SK-N-SH (cell line): ENCODE measurements at regions not wholly inside any gene's neighbourhood (a gene's known extent, or its start where the extent isn't known, plus 50 kb on each side); places are given as distances from the start of the nearest gene placed in this dataset.

Experiments
- CTCF ChIA-PET: fragments of 300-600, 350-600 bp; formaldehyde crosslinking; extraction: SDS; loops from one replicate; lab custom pipeline; 2021; lab: Yijun Ruan, JAX
- POLR2A ChIA-PET: fragments of 350-600 bp; sonication (Branson Sonifier 250); formaldehyde crosslinking; extraction: SDS; loops from one replicate; lab custom pipeline; 2020; ENCODE audit warnings: antibody characterized with exemption, inconsistent platforms; lab: Yijun Ruan, JAX
- DNase-seq: peaks from one replicate; pipeline ENCODE4 v3.0.0; 2012
- H2AFZ ChIP-seq: fragments of 200-600 bp; sonication (generic); 2 replicates; pipeline ENCODE4 v1.8.1; 2016; ENCODE audit warnings: antibody characterized with exemption, mild to moderate bottlenecking, low read depth
- H3F3A ChIP-seq: fragments of 200-600 bp; sonication (generic); replicated peaks from 2 replicates; pipeline ENCODE3; 2016; ENCODE audit warnings: antibody characterized with exemption, mild to moderate bottlenecking; ENCODE audit not compliant: insufficient read depth
- H3K27ac ChIP-seq, 2 experiments: fragments of 200-500 bp in 1 of 2; fragments of 200-600 bp in 1 of 2; sonication (Bioruptor generic) in 1 of 2; sonication (generic), shearing (Covaris generic) in 1 of 2; 2 replicates each; pipeline versions ENCODE4 v1.5.1 to v1.6.1; 2014 to 2016; ENCODE audit warnings: low read depth in 2 of 2, inconsistent platforms in 1 of 2, low read length in 1 of 2, mild to moderate bottlenecking in 1 of 2, mixed read lengths in 1 of 2
- H3K27me3 ChIP-seq: fragments of 200-600 bp; sonication (generic), shearing (Covaris generic); 2 replicates; pipeline ENCODE4 v1.6.1; 2016; ENCODE audit warnings: mixed run types; ENCODE audit not compliant: insufficient read depth
- H3K36me3 ChIP-seq, 2 experiments: fragments of 200-500 bp in 1 of 2; fragments of 200-600 bp in 1 of 2; sonication (Bioruptor generic) in 1 of 2; sonication (generic) in 1 of 2; replicated peaks in 1 of 2; 2 replicates each; pipeline versions ENCODE3 to v1.5.1; 2014 to 2016; ENCODE audit warnings: low read length in 1 of 2, mild to moderate bottlenecking in 1 of 2; ENCODE audit not compliant: insufficient read depth in 2 of 2, control insufficient read depth in 1 of 2
- H3K4me1 ChIP-seq, 2 experiments: fragments of 200-500 bp in 1 of 2; fragments of 200-600 bp in 1 of 2; sonication (Bioruptor generic) in 1 of 2; sonication (generic), shearing (Covaris generic) in 1 of 2; 2 replicates each; pipeline versions ENCODE4 v1.5.1 to v1.6.1; 2014 to 2016; ENCODE audit warnings: low read depth in 1 of 2, low read length in 1 of 2, mixed run types in 1 of 2; ENCODE audit not compliant: insufficient read depth in 2 of 2, control insufficient read depth in 1 of 2
- H3K4me2 ChIP-seq: fragments of 200-600 bp; sonication (generic), shearing (Covaris generic); 2 replicates; pipeline ENCODE4 v1.6.1; 2017; ENCODE audit warnings: mixed run types
- H3K4me3 ChIP-seq, 2 experiments: fragments of 200-500 bp in 1 of 2; fragments of 200-600 bp in 1 of 2; sonication (Bioruptor generic) in 1 of 2; sonication (generic), shearing (Covaris generic) in 1 of 2; 2 replicates each; pipeline versions ENCODE4 v1.5.1 to v1.8.1; 2014 to 2016; ENCODE audit warnings: low read depth in 2 of 2, inconsistent platforms in 1 of 2, low read length in 1 of 2, mild to moderate bottlenecking in 1 of 2, mixed read lengths in 1 of 2, moderate library complexity in 1 of 2
- H3K79me2 ChIP-seq: fragments of 200-600 bp; sonication (generic); 2 replicates; pipeline ENCODE4 v1.8.1; 2017; ENCODE audit warnings: mild to moderate bottlenecking; ENCODE audit not compliant: insufficient read depth
- H3K9ac ChIP-seq: fragments of 200-600 bp; sonication (generic); 2 replicates; pipeline ENCODE4 v1.6.1; 2017; ENCODE audit warnings: mixed run types
- H3K9me2 ChIP-seq: fragments of 200-600 bp; sonication (generic); 2 replicates; pipeline ENCODE4 v1.6.1; 2017; ENCODE audit warnings: mixed run types
- H3K9me3 ChIP-seq: fragments of 200-600 bp; sonication (generic); 2 replicates; pipeline ENCODE4 v1.6.1; 2017; ENCODE audit warnings: mixed run types, mild to moderate bottlenecking, moderate library complexity
- H4K20me1 ChIP-seq: fragments of 200-600 bp; sonication (generic); 2 replicates; pipeline ENCODE4 v1.6.1; 2017; ENCODE audit warnings: mild to moderate bottlenecking, mixed run types; ENCODE audit not compliant: insufficient read depth
- CHD2 ChIP-seq: fragments of 150-350 bp; IDR thresholded peaks from 2 replicates; pipeline ENCODE4 v1.6.1; 2018; ENCODE audit warnings: low read length; ENCODE audit not compliant: partially characterized antibody
- NFIC ChIP-seq: IDR thresholded peaks from 2 replicates; pipeline ENCODE4 v1.4.0; 2012; ENCODE audit warnings: borderline replicate concordance
- POLR2AphosphoS5 ChIP-seq: IDR thresholded peaks from 2 replicates; pipeline ENCODE4 v1.6.1; 2012; ENCODE audit warnings: low read depth, low read length
- RAD21 ChIP-seq: IDR thresholded peaks from 2 replicates; pipeline ENCODE4 v1.6.1; 2012; ENCODE audit warnings: mild to moderate bottlenecking, low read length
- RCOR1 ChIP-seq: fragments of 150-350 bp; IDR thresholded peaks from 2 replicates; pipeline ENCODE4 v1.6.1; 2017; ENCODE audit warnings: antibody characterized with exemption, low read length
- RXRA ChIP-seq: IDR thresholded peaks from 2 replicates; pipeline ENCODE4 v1.4.0; 2012; ENCODE audit warnings: low read depth, mild to moderate bottlenecking, borderline replicate concordance
- TAF1 ChIP-seq: IDR thresholded peaks from 2 replicates; pipeline ENCODE4 v1.6.1; 2012; ENCODE audit warnings: low read depth, mild to moderate bottlenecking, low read length, moderate library complexity, borderline replicate concordance
- WGBS: methylation state at CpG from one replicate; pipeline ENCODE4 v1.1.6; 2017; ENCODE audit warnings: low lambda C conversion rate; 5-methylcytosine and 5-hydroxymethylcytosine counted together
- TF ChIP-seq, protein P1 (sequence below): IDR thresholded peaks from 2 replicates; pipeline ENCODE4 v1.6.1; 2012; ENCODE audit warnings: mild to moderate bottlenecking, low read depth, low read length, moderate library complexity
- TF ChIP-seq, protein P2 (sequence below): IDR thresholded peaks from 2 replicates; pipeline ENCODE4 v1.4.0; 2012; ENCODE audit warnings: low read depth, borderline replicate concordance
- TF ChIP-seq, protein P3 (sequence below): fragments of 200-600 bp; sonication (generic); IDR thresholded peaks from 2 replicates; pipeline ENCODE4 v1.6.1; 2017; ENCODE audit warnings: antibody characterized with exemption, mild to moderate bottlenecking, moderate library complexity
- TF ChIP-seq, protein P4 (sequence below): fragments of 150-350 bp; IDR thresholded peaks from 2 replicates; pipeline ENCODE4 v1.6.1; 2017; ENCODE audit warnings: antibody characterized with exemption, low read length, low read depth, borderline replicate concordance

DNA sequence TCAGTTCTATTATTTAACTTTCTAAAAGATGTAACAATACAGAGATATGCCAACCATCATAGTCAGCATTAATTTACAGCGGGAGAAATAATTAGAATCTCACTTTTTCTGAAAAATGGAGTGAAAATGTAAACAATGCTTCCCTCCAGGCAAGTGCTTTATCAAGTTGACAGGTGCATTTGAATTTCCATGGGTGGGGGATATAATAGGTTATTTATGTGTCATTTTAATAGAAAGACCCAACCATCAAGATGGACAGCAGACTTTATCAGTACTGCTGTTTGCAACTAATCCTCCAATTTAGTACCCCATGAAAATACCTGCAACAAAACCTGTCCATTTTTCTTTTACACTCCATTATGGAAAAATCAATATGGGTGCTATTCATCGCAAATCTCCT lies 780.1 kb downstream of the TFAP2A start:
- H2AFZ ChIP-seq = no peak overlapping the region
- H3K27ac ChIP-seq = no peak overlapping the region
- H4K20me1 ChIP-seq = no peaks in the 10 kb centered on the region
- no peaks in the 10 kb centered on the region for H3K79me2 ChIP-seq
- TF ChIP-seq, protein P1, sequence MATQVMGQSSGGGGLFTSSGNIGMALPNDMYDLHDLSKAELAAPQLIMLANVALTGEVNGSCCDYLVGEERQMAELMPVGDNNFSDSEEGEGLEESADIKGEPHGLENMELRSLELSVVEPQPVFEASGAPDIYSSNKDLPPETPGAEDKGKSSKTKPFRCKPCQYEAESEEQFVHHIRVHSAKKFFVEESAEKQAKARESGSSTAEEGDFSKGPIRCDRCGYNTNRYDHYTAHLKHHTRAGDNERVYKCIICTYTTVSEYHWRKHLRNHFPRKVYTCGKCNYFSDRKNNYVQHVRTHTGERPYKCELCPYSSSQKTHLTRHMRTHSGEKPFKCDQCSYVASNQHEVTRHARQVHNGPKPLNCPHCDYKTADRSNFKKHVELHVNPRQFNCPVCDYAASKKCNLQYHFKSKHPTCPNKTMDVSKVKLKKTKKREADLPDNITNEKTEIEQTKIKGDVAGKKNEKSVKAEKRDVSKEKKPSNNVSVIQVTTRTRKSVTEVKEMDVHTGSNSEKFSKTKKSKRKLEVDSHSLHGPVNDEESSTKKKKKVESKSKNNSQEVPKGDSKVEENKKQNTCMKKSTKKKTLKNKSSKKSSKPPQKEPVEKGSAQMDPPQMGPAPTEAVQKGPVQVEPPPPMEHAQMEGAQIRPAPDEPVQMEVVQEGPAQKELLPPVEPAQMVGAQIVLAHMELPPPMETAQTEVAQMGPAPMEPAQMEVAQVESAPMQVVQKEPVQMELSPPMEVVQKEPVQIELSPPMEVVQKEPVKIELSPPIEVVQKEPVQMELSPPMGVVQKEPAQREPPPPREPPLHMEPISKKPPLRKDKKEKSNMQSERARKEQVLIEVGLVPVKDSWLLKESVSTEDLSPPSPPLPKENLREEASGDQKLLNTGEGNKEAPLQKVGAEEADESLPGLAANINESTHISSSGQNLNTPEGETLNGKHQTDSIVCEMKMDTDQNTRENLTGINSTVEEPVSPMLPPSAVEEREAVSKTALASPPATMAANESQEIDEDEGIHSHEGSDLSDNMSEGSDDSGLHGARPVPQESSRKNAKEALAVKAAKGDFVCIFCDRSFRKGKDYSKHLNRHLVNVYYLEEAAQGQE = no peak
- TF ChIP-seq, protein P2, sequence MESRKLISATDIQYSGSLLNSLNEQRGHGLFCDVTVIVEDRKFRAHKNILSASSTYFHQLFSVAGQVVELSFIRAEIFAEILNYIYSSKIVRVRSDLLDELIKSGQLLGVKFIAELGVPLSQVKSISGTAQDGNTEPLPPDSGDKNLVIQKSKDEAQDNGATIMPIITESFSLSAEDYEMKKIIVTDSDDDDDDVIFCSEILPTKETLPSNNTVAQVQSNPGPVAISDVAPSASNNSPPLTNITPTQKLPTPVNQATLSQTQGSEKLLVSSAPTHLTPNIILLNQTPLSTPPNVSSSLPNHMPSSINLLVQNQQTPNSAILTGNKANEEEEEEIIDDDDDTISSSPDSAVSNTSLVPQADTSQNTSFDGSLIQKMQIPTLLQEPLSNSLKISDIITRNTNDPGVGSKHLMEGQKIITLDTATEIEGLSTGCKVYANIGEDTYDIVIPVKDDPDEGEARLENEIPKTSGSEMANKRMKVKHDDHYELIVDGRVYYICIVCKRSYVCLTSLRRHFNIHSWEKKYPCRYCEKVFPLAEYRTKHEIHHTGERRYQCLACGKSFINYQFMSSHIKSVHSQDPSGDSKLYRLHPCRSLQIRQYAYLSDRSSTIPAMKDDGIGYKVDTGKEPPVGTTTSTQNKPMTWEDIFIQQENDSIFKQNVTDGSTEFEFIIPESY = no peak
- no peak for TF ChIP-seq POLR2AphosphoS5
- TF ChIP-seq, protein P3, sequence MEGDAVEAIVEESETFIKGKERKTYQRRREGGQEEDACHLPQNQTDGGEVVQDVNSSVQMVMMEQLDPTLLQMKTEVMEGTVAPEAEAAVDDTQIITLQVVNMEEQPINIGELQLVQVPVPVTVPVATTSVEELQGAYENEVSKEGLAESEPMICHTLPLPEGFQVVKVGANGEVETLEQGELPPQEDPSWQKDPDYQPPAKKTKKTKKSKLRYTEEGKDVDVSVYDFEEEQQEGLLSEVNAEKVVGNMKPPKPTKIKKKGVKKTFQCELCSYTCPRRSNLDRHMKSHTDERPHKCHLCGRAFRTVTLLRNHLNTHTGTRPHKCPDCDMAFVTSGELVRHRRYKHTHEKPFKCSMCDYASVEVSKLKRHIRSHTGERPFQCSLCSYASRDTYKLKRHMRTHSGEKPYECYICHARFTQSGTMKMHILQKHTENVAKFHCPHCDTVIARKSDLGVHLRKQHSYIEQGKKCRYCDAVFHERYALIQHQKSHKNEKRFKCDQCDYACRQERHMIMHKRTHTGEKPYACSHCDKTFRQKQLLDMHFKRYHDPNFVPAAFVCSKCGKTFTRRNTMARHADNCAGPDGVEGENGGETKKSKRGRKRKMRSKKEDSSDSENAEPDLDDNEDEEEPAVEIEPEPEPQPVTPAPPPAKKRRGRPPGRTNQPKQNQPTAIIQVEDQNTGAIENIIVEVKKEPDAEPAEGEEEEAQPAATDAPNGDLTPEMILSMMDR = no peak
- TF ChIP-seq RXRA = no peak
- TF ChIP-seq TAF1 = no peak
- TF ChIP-seq RCOR1 = no peak
- TF ChIP-seq CHD2 = no peak
- no peak for TF ChIP-seq RAD21
- TF ChIP-seq, protein P4, sequence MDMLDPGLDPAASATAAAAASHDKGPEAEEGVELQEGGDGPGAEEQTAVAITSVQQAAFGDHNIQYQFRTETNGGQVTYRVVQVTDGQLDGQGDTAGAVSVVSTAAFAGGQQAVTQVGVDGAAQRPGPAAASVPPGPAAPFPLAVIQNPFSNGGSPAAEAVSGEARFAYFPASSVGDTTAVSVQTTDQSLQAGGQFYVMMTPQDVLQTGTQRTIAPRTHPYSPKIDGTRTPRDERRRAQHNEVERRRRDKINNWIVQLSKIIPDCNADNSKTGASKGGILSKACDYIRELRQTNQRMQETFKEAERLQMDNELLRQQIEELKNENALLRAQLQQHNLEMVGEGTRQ = no peak
- no peak for TF ChIP-seq NFIC
- ChIA-PET POLR2A (no interaction called here), CTCF (no interaction called here)
- no peaks in the 10 kb centered on the region for H3F3A ChIP-seq
- no peaks in the 10 kb centered on the region for H3K9me2 ChIP-seq
- DNase-seq = no peak
- 5% methylated on average over 2 of the region's 2 CpGs for WGBS
- no peak overlapping the region for H3K4me3 ChIP-seq
- no peak overlapping the region for H3K4me2 ChIP-seq
- H3K9ac ChIP-seq = no peak overlapping the region
- H3K9me3 ChIP-seq = no peaks in the 10 kb centered on the region; the same call in 1 of the 2 replicates
- H3K36me3 ChIP-seq = no peaks in the 10 kb centered on the region
- H3K4me1 ChIP-seq = no peaks in the 10 kb centered on the region
- no peaks in the 10 kb centered on the region for H3K27me3 ChIP-seq
